ENCODE measurements at regions not wholly inside any gene's neighbourhood (a gene's known extent, or its start where the extent isn't known, plus 50 kb on each side); places are given as distances from the start of the nearest gene placed in this dataset.
"Not testable (repeated sequence)": the region's sequence is repeated elsewhere in the genome, so short reads cannot be mapped to it uniquely, and the experiment has no call there.

DNA sequence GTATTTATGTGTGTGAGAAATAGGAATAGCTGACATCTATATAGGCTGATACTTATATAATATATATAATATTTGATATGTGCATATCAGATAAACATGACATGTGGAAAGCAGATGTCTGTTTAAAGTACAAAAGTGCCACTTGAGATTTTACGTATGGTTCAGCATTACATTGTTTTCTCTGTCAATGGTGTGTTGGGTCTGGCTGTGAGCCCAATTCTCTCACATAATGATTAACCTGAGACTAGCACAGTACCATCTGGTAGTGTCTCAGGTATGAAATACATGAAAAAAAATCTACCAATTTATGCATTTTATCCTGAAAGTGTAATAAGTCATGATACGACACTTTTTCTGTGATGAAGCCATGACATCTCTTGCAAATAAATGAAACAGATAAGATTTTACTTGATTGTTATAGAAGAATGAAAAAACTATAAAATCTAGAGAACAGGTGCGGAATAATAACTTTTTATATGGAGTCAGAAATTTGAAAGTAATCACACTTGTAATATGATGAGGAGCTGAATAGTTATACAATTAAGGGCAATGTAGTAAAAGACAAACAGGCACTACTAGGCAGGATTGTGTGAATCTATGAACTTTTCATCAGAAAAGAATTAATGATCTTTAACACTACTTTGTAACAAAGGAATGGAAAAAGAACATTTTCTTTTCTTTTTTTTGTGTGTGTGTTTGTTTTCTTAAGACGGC is 1405.0 kb downstream of the OLFM4 start:
- no peak overlapping the region for H3K4me3 ChIP-seq (ENCODE audit: low read depth, low read length)
- in situ Hi-C loops (cut with HindIII; ENCODE audit: low sequenced_read_pairs) = no loop called here
- TF ChIP-seq, protein P1, sequence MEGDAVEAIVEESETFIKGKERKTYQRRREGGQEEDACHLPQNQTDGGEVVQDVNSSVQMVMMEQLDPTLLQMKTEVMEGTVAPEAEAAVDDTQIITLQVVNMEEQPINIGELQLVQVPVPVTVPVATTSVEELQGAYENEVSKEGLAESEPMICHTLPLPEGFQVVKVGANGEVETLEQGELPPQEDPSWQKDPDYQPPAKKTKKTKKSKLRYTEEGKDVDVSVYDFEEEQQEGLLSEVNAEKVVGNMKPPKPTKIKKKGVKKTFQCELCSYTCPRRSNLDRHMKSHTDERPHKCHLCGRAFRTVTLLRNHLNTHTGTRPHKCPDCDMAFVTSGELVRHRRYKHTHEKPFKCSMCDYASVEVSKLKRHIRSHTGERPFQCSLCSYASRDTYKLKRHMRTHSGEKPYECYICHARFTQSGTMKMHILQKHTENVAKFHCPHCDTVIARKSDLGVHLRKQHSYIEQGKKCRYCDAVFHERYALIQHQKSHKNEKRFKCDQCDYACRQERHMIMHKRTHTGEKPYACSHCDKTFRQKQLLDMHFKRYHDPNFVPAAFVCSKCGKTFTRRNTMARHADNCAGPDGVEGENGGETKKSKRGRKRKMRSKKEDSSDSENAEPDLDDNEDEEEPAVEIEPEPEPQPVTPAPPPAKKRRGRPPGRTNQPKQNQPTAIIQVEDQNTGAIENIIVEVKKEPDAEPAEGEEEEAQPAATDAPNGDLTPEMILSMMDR (IDR thresholded peaks at IDR 0.05; ENCODE audit: low read depth, low read length, missing control alignments) = no peak

DNA sequence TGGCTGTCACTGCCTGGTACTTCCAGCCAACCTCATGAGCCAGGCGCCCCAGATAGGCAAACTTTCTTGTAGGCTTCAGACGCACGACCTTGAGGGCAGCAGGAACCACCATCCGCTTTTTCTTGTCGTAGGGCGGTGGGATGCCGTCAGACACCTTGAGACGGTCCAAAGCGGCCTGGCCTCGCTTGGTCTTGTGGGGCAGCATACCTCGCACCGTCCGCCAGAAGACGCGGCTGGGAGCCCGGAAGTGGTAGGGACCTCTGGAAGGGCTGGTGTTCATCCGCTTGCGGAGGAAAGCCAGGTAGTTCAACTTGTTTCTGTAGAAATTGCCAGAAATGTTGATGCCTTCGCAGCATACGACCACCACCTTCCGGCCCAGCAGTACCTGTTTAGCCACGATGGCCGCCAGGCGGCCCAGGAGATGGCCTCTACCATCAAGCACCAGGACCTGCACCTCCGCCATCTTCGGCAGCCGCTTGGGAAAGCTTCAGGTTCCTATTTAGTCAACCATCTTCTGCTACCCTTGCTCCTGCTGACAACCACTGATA is 1412.3 kb downstream of the OLFM4 start:
- H3K4me3 ChIP-seq (ENCODE audit: low read depth, low read length); in situ Hi-C loops (cut with HindIII; ENCODE audit: low sequenced_read_pairs); DNase-seq (ENCODE audit: low read depth): not testable (repeated sequence)

More for the DNA sequence above, 1405.0 kb downstream of the OLFM4 start:
- DNase-seq (ENCODE audit: low read depth) = no peak

DNA sequence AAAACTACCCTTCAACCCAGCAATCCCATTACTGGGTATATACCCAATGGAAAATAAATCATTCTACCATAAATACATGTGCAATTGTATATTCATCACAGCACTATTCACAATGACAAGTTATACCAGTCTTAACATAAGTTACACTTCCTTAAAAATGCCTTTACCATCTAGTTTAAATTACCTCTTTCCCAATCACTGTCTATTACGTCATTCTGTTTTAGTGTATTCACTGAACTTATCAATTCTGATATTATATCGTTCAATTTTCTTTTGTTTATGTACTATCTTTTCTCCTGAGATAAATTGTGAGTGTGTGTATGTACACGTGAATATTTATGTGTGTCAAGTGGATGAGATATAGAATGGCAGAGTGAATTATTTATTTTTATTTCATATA is 1416.8 kb downstream of the OLFM4 start:
- in situ Hi-C loops (cut with HindIII; ENCODE audit: low sequenced_read_pairs) = no loop called here

DNA sequence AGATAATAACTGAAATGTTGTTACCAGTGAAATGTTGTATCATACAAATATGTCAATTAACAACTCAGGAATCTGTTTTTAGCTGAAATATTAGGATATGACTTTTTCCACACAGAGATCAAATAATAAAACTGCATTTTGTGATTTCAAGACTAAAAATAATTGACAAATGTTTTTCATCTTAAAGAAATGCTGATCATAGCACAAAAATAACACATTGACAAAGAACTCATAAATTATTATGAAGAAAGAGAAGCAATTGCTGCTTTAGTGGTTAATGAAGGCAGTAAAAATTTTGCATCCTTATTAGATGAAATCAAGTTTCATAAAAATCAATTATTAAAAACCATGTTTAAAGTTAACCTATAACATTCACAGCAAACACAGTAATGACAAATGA is 1417.3 kb downstream of the OLFM4 start:
- DNase-seq (ENCODE audit: low read depth) = no peak
- in situ Hi-C loops (cut with HindIII; ENCODE audit: low sequenced_read_pairs) = no loop called here
- H3K4me3 ChIP-seq (ENCODE audit: low read depth, low read length) = no peak overlapping the region
- TF ChIP-seq, protein P1 (IDR thresholded peaks at IDR 0.05; ENCODE audit: low read depth, low read length, missing control alignments) = no peak

More for the DNA sequence above, 1416.8 kb downstream of the OLFM4 start:
- DNase-seq (ENCODE audit: low read depth) = no peak
- no peak overlapping the region for H3K4me3 ChIP-seq (ENCODE audit: low read depth, low read length)
- TF ChIP-seq, protein P1 (IDR thresholded peaks at IDR 0.05; ENCODE audit: low read depth, low read length, missing control alignments) = no peak

DNA sequence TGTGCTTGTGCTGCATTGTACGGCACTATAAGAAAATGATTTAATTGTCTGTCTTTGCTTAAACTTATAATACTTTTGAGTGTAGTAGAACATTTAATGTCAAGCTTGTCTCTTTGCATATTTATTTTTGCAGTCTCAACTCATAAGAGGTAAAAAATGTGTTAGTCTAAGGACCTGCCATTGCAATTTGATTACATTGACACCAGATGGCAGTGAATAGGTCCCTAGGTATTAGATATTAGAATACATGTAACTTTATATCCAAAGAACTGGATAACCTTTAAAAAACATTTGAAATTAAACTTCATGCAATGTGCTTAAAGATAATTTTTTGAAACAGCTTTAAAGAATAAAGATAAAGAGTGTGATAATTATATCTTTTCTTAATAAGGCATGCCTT is 1421.3 kb downstream of the OLFM4 start:
- in situ Hi-C loops (cut with HindIII; ENCODE audit: low sequenced_read_pairs) = no loop called here
- TF ChIP-seq, protein P1 (IDR thresholded peaks at IDR 0.05; ENCODE audit: low read depth, low read length, missing control alignments) = no peak
- no peak for DNase-seq (ENCODE audit: low read depth)
- H3K4me3 ChIP-seq (ENCODE audit: low read depth, low read length) = no peak overlapping the region

DNA sequence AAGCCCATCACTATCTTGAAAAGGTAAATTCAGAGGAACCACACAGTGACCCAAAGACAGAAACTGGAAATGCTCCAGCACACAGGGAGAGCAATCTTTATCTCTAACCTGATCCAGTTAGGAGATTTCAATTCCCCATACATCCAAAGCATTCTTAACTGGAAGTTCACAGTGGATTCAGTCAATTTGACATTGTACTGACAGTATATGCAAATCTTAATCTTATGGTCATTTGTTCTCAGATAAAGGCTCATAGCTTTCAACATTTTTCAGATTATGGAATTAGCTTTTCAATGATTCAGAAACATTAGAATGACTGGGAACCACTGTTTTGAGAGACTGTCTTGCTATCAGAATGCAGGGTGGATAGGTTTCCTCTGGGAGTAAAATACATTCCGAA is 1455.6 kb downstream of the OLFM4 start:
- no peak for DNase-seq (ENCODE audit: low read depth)
- TF ChIP-seq, protein P1 (IDR thresholded peaks at IDR 0.05; ENCODE audit: low read depth, low read length, missing control alignments) = no peak
- H3K4me3 ChIP-seq (ENCODE audit: low read depth, low read length) = no peak overlapping the region
- in situ Hi-C loops (cut with HindIII; ENCODE audit: low sequenced_read_pairs) = no loop called here

DNA sequence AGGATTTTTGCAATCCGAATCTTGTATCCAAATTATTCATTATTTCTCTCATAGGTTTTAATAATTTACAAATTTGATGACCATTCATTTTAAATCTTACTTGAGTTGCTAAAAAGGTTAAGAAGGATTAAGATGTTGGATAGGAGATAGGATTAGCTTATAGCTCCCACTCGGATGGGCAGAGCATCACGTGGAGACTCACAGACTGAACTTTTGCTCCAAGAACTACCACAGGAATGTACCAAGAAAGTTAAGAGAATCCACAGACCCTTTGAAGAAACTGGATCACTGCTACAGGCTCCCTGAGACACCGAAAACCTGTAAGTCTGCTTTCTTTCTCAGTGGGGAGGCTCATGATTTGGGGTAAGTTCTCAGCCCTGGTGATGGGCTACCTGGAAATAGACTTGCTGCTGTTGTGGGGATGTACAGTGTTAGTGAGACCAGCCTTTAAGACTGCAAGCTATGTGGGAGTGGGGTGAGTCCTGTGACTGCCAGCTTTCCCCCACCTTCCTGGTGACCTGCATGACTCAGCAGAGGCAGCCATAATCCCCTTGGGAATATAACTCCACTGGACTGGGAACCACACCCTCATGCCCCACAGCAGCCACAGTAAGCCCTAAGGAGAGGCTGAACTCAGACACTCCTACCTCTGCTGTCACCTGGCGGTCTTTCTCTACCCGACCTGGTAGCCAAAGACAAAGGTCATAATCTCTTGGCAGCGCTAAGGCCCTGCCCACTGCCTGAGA is 1458.0 kb downstream of the OLFM4 start:
- in situ Hi-C loops (cut with HindIII; ENCODE audit: low sequenced_read_pairs) = no loop called here
- no peak for DNase-seq (ENCODE audit: low read depth)
- TF ChIP-seq, protein P1 (IDR thresholded peaks at IDR 0.05; ENCODE audit: low read depth, low read length, missing control alignments) = no peak
- no peak overlapping the region for H3K4me3 ChIP-seq (ENCODE audit: low read depth, low read length)
